H9 (cell line): ENCODE measurements at regions not wholly inside any gene's neighbourhood (a gene's known extent, or its start where the extent isn't known, plus 50 kb on each side); places are given as distances from the start of the nearest gene placed in this dataset.

Experiments
- DNase-seq: peaks from one replicate; pipeline ENCODE4 v3.0.0-alpha.2; 2017
- H2AFZ ChIP-seq: one replicate; pipeline ENCODE4 v1.6.1; 2013; ENCODE audit warnings: mild to moderate bottlenecking, low read length, control low read depth, moderate library complexity
- H2AK5ac ChIP-seq: 2 replicates; pipeline ENCODE4 v1.6.1; 2013; ENCODE audit warnings: low read length, control low read depth, mixed read lengths; ENCODE audit not compliant: insufficient read length
- H2BK120ac ChIP-seq: one replicate; pipeline ENCODE4 v1.6.1; 2013; ENCODE audit warnings: low read depth, mild to moderate bottlenecking, low read length, control low read depth, inconsistent platforms; ENCODE audit not compliant: poor library complexity, severe bottlenecking
- H2BK12ac ChIP-seq: 2 replicates; pipeline ENCODE4 v1.6.1; 2013; ENCODE audit warnings: low read length, control low read depth, mixed read lengths, low read depth; ENCODE audit not compliant: insufficient read length
- H2BK15ac ChIP-seq: 2 replicates; pipeline ENCODE4 v1.6.1; 2013; ENCODE audit warnings: low read depth, low read length, control low read depth
- H2BK20ac ChIP-seq: one replicate; pipeline ENCODE4 v1.6.1; 2013; ENCODE audit warnings: low read depth, mild to moderate bottlenecking, low read length, control low read depth, inconsistent platforms; ENCODE audit not compliant: poor library complexity, severe bottlenecking
- H2BK5ac ChIP-seq: 2 replicates; pipeline ENCODE4 v1.6.1; 2013; ENCODE audit warnings: low read length, control low read depth, mixed read lengths; ENCODE audit not compliant: insufficient read length
- H3K14ac ChIP-seq: 2 replicates; pipeline ENCODE4 v1.6.1; 2013; ENCODE audit warnings: low read length, control low read depth; ENCODE audit not compliant: insufficient read depth
- H3K18ac ChIP-seq: 2 replicates; pipeline ENCODE4 v1.6.1; 2013; ENCODE audit warnings: low read depth, mild to moderate bottlenecking, mixed read lengths, low read length, control low read depth; ENCODE audit not compliant: insufficient read length
- H3K23ac ChIP-seq: 2 replicates; pipeline ENCODE4 v1.6.1; 2013; ENCODE audit warnings: low read length, control low read depth, mixed read lengths, low read depth; ENCODE audit not compliant: insufficient read length
- H3K23me2 ChIP-seq: 2 replicates; pipeline ENCODE4 v1.6.1; 2013; ENCODE audit warnings: low read depth, mild to moderate bottlenecking, mixed read lengths, low read length, control low read depth; ENCODE audit not compliant: insufficient read length, poor library complexity, severe bottlenecking
- H3K27ac ChIP-seq: 2 replicates; pipeline ENCODE4 v1.5.1; 2013; ENCODE audit warnings: low read length, control low read depth, mixed read lengths, low read depth; ENCODE audit not compliant: insufficient read length
- H3K27me3 ChIP-seq: 2 replicates; pipeline ENCODE4 v1.6.1; 2013; ENCODE audit warnings: low read length, control low read depth, inconsistent platforms; ENCODE audit not compliant: insufficient read depth
- H3K4ac ChIP-seq: 2 replicates; pipeline ENCODE4 v1.6.1; 2013; ENCODE audit warnings: low read depth, mild to moderate bottlenecking, control low read depth, inconsistent platforms, low read length, moderate library complexity
- H3K4me1 ChIP-seq: 2 replicates; pipeline ENCODE4 v1.6.1; 2013; ENCODE audit warnings: low read length, control low read depth, inconsistent platforms; ENCODE audit not compliant: insufficient read depth
- H3K4me2 ChIP-seq: 2 replicates; pipeline ENCODE4 v1.6.1; 2013; ENCODE audit warnings: low read length, control low read depth, mixed read lengths; ENCODE audit not compliant: insufficient read length, insufficient read depth
- H3K56ac ChIP-seq: 2 replicates; pipeline ENCODE4 v1.6.1; 2013; ENCODE audit warnings: low read depth, mild to moderate bottlenecking, mixed read lengths, low read length, control low read depth; ENCODE audit not compliant: insufficient read length
- H3K79me1 ChIP-seq: 2 replicates; pipeline ENCODE4 v1.6.1; 2013; ENCODE audit warnings: low read depth, mild to moderate bottlenecking, moderate library complexity, low read length, control low read depth, inconsistent platforms; ENCODE audit not compliant: insufficient read depth, poor library complexity, severe bottlenecking
- H3K79me2 ChIP-seq: 2 replicates; pipeline ENCODE4 v1.6.1; 2013; ENCODE audit warnings: low read length, control low read depth, inconsistent platforms; ENCODE audit not compliant: insufficient read depth
- H3K9ac ChIP-seq: 2 replicates; pipeline ENCODE4 v1.6.1; 2013; ENCODE audit warnings: low read length, control low read depth, mixed read lengths; ENCODE audit not compliant: insufficient read length; ENCODE audit errors: extremely low read depth
- H3K9me3 ChIP-seq: one replicate; pipeline ENCODE4 v1.6.1; 2013; ENCODE audit warnings: low read depth, low read length, inconsistent platforms; ENCODE audit not compliant: control insufficient read depth
- H3T11ph ChIP-seq: one replicate; pipeline ENCODE4 v1.6.1; 2013; ENCODE audit warnings: mild to moderate bottlenecking, low read length, control low read depth, inconsistent platforms
- H4K20me1 ChIP-seq: one replicate; pipeline ENCODE4 v1.6.1; 2013; ENCODE audit not compliant: control insufficient read depth, insufficient read length, insufficient read depth
- H4K5ac ChIP-seq: 2 replicates; pipeline ENCODE4 v1.6.1; 2013; ENCODE audit warnings: low read depth, mild to moderate bottlenecking, mixed read lengths, low read length, control low read depth; ENCODE audit not compliant: insufficient read length
- H4K8ac ChIP-seq: replicated peaks from 2 replicates; pipeline ENCODE4 v1.6.1; 2013; ENCODE audit warnings: low read length, control low read depth, mixed read lengths, low read depth; ENCODE audit not compliant: insufficient read length
- H4K91ac ChIP-seq: 2 replicates; pipeline ENCODE4 v1.6.1; 2013; ENCODE audit warnings: low read depth, mild to moderate bottlenecking, moderate library complexity, mixed read lengths, low read length, control low read depth; ENCODE audit not compliant: insufficient read length
- H3K27ac Mint-ChIP-seq, 3 experiments: 2 replicates in 2 of 3; 3 replicates in 1 of 3; pipeline ENCODE4 v1.8.0; 2020 to 2021; ENCODE audit warnings: mixed read lengths in 3 of 3, mild to moderate bottlenecking in 1 of 3, moderate library complexity in 1 of 3
- H3K27me3 Mint-ChIP-seq: 2 replicates; pipeline ENCODE4 v1.8.0; 2021; ENCODE audit warnings: low read depth, mild to moderate bottlenecking, moderate library complexity, mixed read lengths
- H3K36me3 Mint-ChIP-seq, 3 experiments: 2 replicates in 2 of 3; 3 replicates in 1 of 3; pipeline ENCODE4 v1.8.0; 2020 to 2021; ENCODE audit warnings: low read depth in 3 of 3, mixed read lengths in 3 of 3; ENCODE audit not compliant: insufficient read depth in 1 of 3
- H3K4me1 Mint-ChIP-seq, 2 experiments: 2 replicates each; pipeline ENCODE4 v1.8.0; 2020; ENCODE audit warnings: mixed read lengths in 2 of 2
- H3K4me3 Mint-ChIP-seq, 2 experiments: 2 replicates in 1 of 2; 3 replicates in 1 of 2; pipeline ENCODE4 v1.8.0; 2020 to 2021; ENCODE audit warnings: mild to moderate bottlenecking in 2 of 2, mixed read lengths in 2 of 2, moderate library complexity in 1 of 2
- H3K9me3 Mint-ChIP-seq, 2 experiments: 2 replicates in 1 of 2; 3 replicates in 1 of 2; pipeline ENCODE4 v1.8.0; 2020; ENCODE audit warnings: mild to moderate bottlenecking in 2 of 2, mixed read lengths in 2 of 2, moderate library complexity in 1 of 2
- CTCF ChIP-seq: fragments of 200-600 bp; sonication (generic); conservative IDR thresholded peaks from 3 replicates; pipeline ENCODE4 v1.8.0; 2021; ENCODE audit warnings: antibody characterized with exemption, mild to moderate bottlenecking
- WGBS: extraction: QIAGEN DNeasy Blood & Tissue Kit; methylation state at CpG from one replicate; pipeline ENCODE4 v1.1.7; 2013; ENCODE audit warnings: missing lambda C conversion rate, low lambda C conversion rate, mixed read lengths; ENCODE audit not compliant: insufficient read length; ENCODE audit errors: extremely low coverage; 5-methylcytosine and 5-hydroxymethylcytosine counted together

GRCh38 chr6:134680433-134680832, 269.5 kb downstream of the ALDH8A1 start:
- H3K9me3 Mint-ChIP-seq: no peaks in the 10 kb centered on the region
- H4K20me1 ChIP-seq: no peaks in the 10 kb centered on the region
- no peak overlapping the region for H2BK20ac ChIP-seq
- peaks cover under 1 to 7% of the 10 kb centered on the region in 2 experiments for H3K4me1 Mint-ChIP-seq
- no peak overlapping the region for H3K23ac ChIP-seq
- H3T11ph ChIP-seq: no peak overlapping the region
- no peak overlapping the region for H2AFZ ChIP-seq
- no peak overlapping the region for H2BK120ac ChIP-seq
- no peaks in the 10 kb centered on the region for H3K27me3 ChIP-seq
- no peak overlapping the region for H3K4me3 Mint-ChIP-seq
- no peak overlapping the region for H2BK5ac ChIP-seq
- no peak overlapping the region for H3K14ac ChIP-seq
- H3K23me2 ChIP-seq: no peaks in the 10 kb centered on the region
- no peak overlapping the region for H3K9ac ChIP-seq
- no peak overlapping the region for H3K27ac Mint-ChIP-seq
- DNase-seq: no peak
- no peak overlapping the region for H3K27ac ChIP-seq
- no peaks in the 10 kb centered on the region for H3K79me2 ChIP-seq
- no peaks in the 10 kb centered on the region; the same call in 1 of the 2 replicates for H3K4me1 ChIP-seq
- no peaks in the 10 kb centered on the region for H3K9me3 ChIP-seq
- TF ChIP-seq CTCF: no peak
- H2BK12ac ChIP-seq: no peak overlapping the region
- WGBS: no CpG with 5 or more reads among the region's 1 CpG
- no peak overlapping the region for H4K8ac ChIP-seq
- no peak overlapping the region for H4K91ac ChIP-seq
- H3K4me2 ChIP-seq: no peak overlapping the region
- H3K27me3 Mint-ChIP-seq: no peaks in the 10 kb centered on the region
- no peak overlapping the region for H2AK5ac ChIP-seq
- H2BK15ac ChIP-seq: no peak overlapping the region
- no peak overlapping the region for H3K56ac ChIP-seq
- no peaks in the 10 kb centered on the region for H3K36me3 Mint-ChIP-seq
- no peak overlapping the region for H3K18ac ChIP-seq
- H4K5ac ChIP-seq: no peak overlapping the region
- H3K4ac ChIP-seq: no peak overlapping the region
- no peaks in the 10 kb centered on the region for H3K79me1 ChIP-seq
